ENCODE measurements at regions not wholly inside any gene's neighbourhood (a gene's known extent, or its start where the extent isn't known, plus 50 kb on each side); places are given as distances from the start of the nearest gene placed in this dataset.

GRCh38 chr6:8678466-8678865 is 243.1 kb upstream of the SLC35B3 start:
- TF ChIP-seq GATA2 (IDR thresholded peaks at IDR 0.05; ENCODE audit: low read depth, low read length): no peak
- no peak for TF ChIP-seq GATA3 (IDR thresholded peaks at IDR 0.05; ENCODE audit: low read depth, low read length)

- no peak for TF ChIP-seq GATA2 (IDR thresholded peaks at IDR 0.05; ENCODE audit: low read depth, low read length)
- TF ChIP-seq GATA3 (IDR thresholded peaks at IDR 0.05; ENCODE audit: low read depth, low read length): no peak
Measured at GRCh38 chr6:8674126-8674525, 238.8 kb upstream of the SLC35B3 start.

- TF ChIP-seq GATA3 (IDR thresholded peaks at IDR 0.05; ENCODE audit: low read depth, low read length) (no peak), GATA2 (IDR thresholded peaks at IDR 0.05; ENCODE audit: low read depth, low read length) (no peak)
Measured at GRCh38 chr6:8672882-8673281, 237.5 kb upstream of the SLC35B3 start.

- TF ChIP-seq GATA2 (IDR thresholded peaks at IDR 0.05; ENCODE audit: low read depth, low read length) (no peak), GATA3 (IDR thresholded peaks at IDR 0.05; ENCODE audit: low read depth, low read length) (no peak)
Measured at GRCh38 chr6:8670792-8671191, 235.4 kb upstream of the SLC35B3 start.

GRCh38 chr6:8664700-8665099 is 229.4 kb upstream of the SLC35B3 start:
- no peak for TF ChIP-seq GATA2 (IDR thresholded peaks at IDR 0.05; ENCODE audit: low read depth, low read length)
- no peak for TF ChIP-seq GATA3 (IDR thresholded peaks at IDR 0.05; ENCODE audit: low read depth, low read length)

GRCh38 chr6:8664070-8664469 is 228.7 kb upstream of the SLC35B3 start:
- TF ChIP-seq GATA2 (IDR thresholded peaks at IDR 0.05; ENCODE audit: low read depth, low read length): no peak
- TF ChIP-seq GATA3 (IDR thresholded peaks at IDR 0.05; ENCODE audit: low read depth, low read length): no peak

- TF ChIP-seq GATA2 (IDR thresholded peaks at IDR 0.05; ENCODE audit: low read depth, low read length) (no peak), GATA3 (IDR thresholded peaks at IDR 0.05; ENCODE audit: low read depth, low read length) (no peak)
Measured at GRCh38 chr6:8659404-8660189, 224.3 kb upstream of the SLC35B3 start.

- TF ChIP-seq GATA2 (IDR thresholded peaks at IDR 0.05; ENCODE audit: low read depth, low read length): no peak
- TF ChIP-seq GATA3 (IDR thresholded peaks at IDR 0.05; ENCODE audit: low read depth, low read length): no peak
Measured at GRCh38 chr6:8658416-8658815, 223.1 kb upstream of the SLC35B3 start.

GRCh38 chr6:8657522-8657921 is 222.2 kb upstream of the SLC35B3 start:
- TF ChIP-seq GATA2 (IDR thresholded peaks at IDR 0.05; ENCODE audit: low read depth, low read length): no peak
- TF ChIP-seq GATA3 (IDR thresholded peaks at IDR 0.05; ENCODE audit: low read depth, low read length): no peak

GRCh38 chr6:8655670-8656454 is 220.5 kb upstream of the SLC35B3 start:
- no peak for TF ChIP-seq GATA3 (IDR thresholded peaks at IDR 0.05; ENCODE audit: low read depth, low read length)
- no peak for TF ChIP-seq GATA2 (IDR thresholded peaks at IDR 0.05; ENCODE audit: low read depth, low read length)

- TF ChIP-seq GATA2 (IDR thresholded peaks at IDR 0.05; ENCODE audit: low read depth, low read length): no peak
- TF ChIP-seq GATA3 (IDR thresholded peaks at IDR 0.05; ENCODE audit: low read depth, low read length): no peak
Measured at GRCh38 chr6:8652710-8653109, 217.4 kb upstream of the SLC35B3 start.

GRCh38 chr6:8651998-8652397 is 216.7 kb upstream of the SLC35B3 start:
- TF ChIP-seq GATA2 (IDR thresholded peaks at IDR 0.05; ENCODE audit: low read depth, low read length): no peak
- TF ChIP-seq GATA3 (IDR thresholded peaks at IDR 0.05; ENCODE audit: low read depth, low read length): no peak

GRCh38 chr6:8645212-8645611 is 209.9 kb upstream of the SLC35B3 start:
- TF ChIP-seq GATA2 (IDR thresholded peaks at IDR 0.05; ENCODE audit: low read depth, low read length) (no peak), GATA3 (IDR thresholded peaks at IDR 0.05; ENCODE audit: low read depth, low read length) (no peak)

- no peak for TF ChIP-seq GATA2 (IDR thresholded peaks at IDR 0.05; ENCODE audit: low read depth, low read length)
- no peak for TF ChIP-seq GATA3 (IDR thresholded peaks at IDR 0.05; ENCODE audit: low read depth, low read length)
Measured at GRCh38 chr6:8644306-8644705, 209.0 kb upstream of the SLC35B3 start.

GRCh38 chr6:8642854-8643253 is 207.5 kb upstream of the SLC35B3 start:
- TF ChIP-seq GATA2 (IDR thresholded peaks at IDR 0.05; ENCODE audit: low read depth, low read length): no peak
- TF ChIP-seq GATA3 (IDR thresholded peaks at IDR 0.05; ENCODE audit: low read depth, low read length): no peak

All from SH-SY5Y (cell line).